DOHH2 (cell line): ENCODE measurements at regions not wholly inside any gene's neighbourhood (a gene's known extent, or its start where the extent isn't known, plus 50 kb on each side); places are given as distances from the start of the nearest gene placed in this dataset.

Source experiments
- H3F3A ChIP-seq: fragments of 200-600 bp; sonication (generic), shearing (Covaris generic); 2 replicates; pipeline ENCODE4 v1.6.0; 2016; ENCODE audit warnings: antibody characterized with exemption, mild to moderate bottlenecking; ENCODE audit not compliant: control insufficient read depth, insufficient read depth
- H3K27ac ChIP-seq: fragments of 200-600 bp; sonication (generic); 2 replicates; pipeline ENCODE4 v1.5.1; 2014; ENCODE audit warnings: low read depth, mild to moderate bottlenecking, low read length, moderate library complexity
- H3K27me3 ChIP-seq: fragments of 200-600 bp; sonication (generic); 2 replicates; pipeline ENCODE4 v1.6.1; 2014; ENCODE audit warnings: mild to moderate bottlenecking, low read length, mixed read lengths; ENCODE audit not compliant: control insufficient read depth
- H3K36me3 ChIP-seq: fragments of 200-600 bp; sonication (generic); 2 replicates; pipeline ENCODE4 v1.6.1; 2014; ENCODE audit warnings: mild to moderate bottlenecking, low read length, moderate library complexity, mixed read lengths; ENCODE audit not compliant: control insufficient read depth
- H3K4me1 ChIP-seq: fragments of 200-600 bp; sonication (generic); 2 replicates; pipeline ENCODE4 v1.6.1; 2014; ENCODE audit warnings: mild to moderate bottlenecking, low read length, mixed read lengths; ENCODE audit not compliant: control insufficient read depth
- H3K4me2 ChIP-seq: fragments of 200-600 bp; sonication (generic); 2 replicates; pipeline ENCODE4 v1.6.0; 2014; ENCODE audit warnings: mild to moderate bottlenecking, low read length, moderate library complexity
- H3K4me3 ChIP-seq: fragments of 200-600 bp; sonication (generic); 2 replicates; pipeline ENCODE4 v1.5.1; 2014; ENCODE audit warnings: mild to moderate bottlenecking, low read length, mixed read lengths
- H3K79me2 ChIP-seq: fragments of 200-600 bp; sonication (generic); 2 replicates; pipeline ENCODE4 v1.6.1; 2014; ENCODE audit warnings: mild to moderate bottlenecking, low read length, mixed read lengths; ENCODE audit not compliant: control insufficient read depth
- H3K9me2 ChIP-seq: fragments of 200-600 bp; sonication (generic); replicated peaks from 2 replicates; pipeline ENCODE4 v1.6.1; 2014; ENCODE audit warnings: mild to moderate bottlenecking, low read length, mixed read lengths; ENCODE audit not compliant: control insufficient read depth
- H3K9me3 ChIP-seq: fragments of 200-600 bp; sonication (generic); 2 replicates; pipeline ENCODE4 v1.6.1; 2014; ENCODE audit warnings: antibody characterized with exemption, low read length, mixed read lengths; ENCODE audit not compliant: control insufficient read depth, insufficient read depth
- H4K20me1 ChIP-seq: fragments of 200-600 bp; sonication (generic); 2 replicates; pipeline ENCODE4 v1.6.0; 2014; ENCODE audit warnings: low read depth, mild to moderate bottlenecking, antibody characterized with exemption, low read length, moderate library complexity; ENCODE audit not compliant: control insufficient read depth, insufficient read depth
- CTCF ChIP-seq: fragments of 200-600 bp; sonication (generic); IDR thresholded peaks from one replicate; pipeline ENCODE4 v1.5.1; 2014; ENCODE audit warnings: antibody characterized with exemption, mild to moderate bottlenecking, low read depth, low read length; ENCODE audit not compliant: poor library complexity, severe bottlenecking
- EZH2phosphoT487 ChIP-seq: fragments of 200-600 bp; sonication (generic); IDR thresholded peaks from 2 replicates; pipeline ENCODE4 v1.6.1; 2017; ENCODE audit warnings: borderline replicate concordance, mild to moderate bottlenecking, antibody characterized with exemption, low read length, moderate library complexity, mixed read lengths

- peaks cover 6% of the 10 kb centered on the region; the same call in 1 of the 2 replicates for H3K27me3 ChIP-seq
- no peak for TF ChIP-seq CTCF
- TF ChIP-seq EZH2phosphoT487: no peak
- H3K4me3 ChIP-seq: no peak overlapping the region
- H3K4me2 ChIP-seq: no peak overlapping the region
- H3K36me3 ChIP-seq: no peaks in the 10 kb centered on the region
- no peaks in the 10 kb centered on the region for H3F3A ChIP-seq
- H3K9me2 ChIP-seq: no peaks in the 10 kb centered on the region
- H3K79me2 ChIP-seq: no peaks in the 10 kb centered on the region
- H4K20me1 ChIP-seq: no peaks in the 10 kb centered on the region
- H3K27ac ChIP-seq: no peak overlapping the region
- no peaks in the 10 kb centered on the region for H3K9me3 ChIP-seq
- no peaks in the 10 kb centered on the region for H3K4me1 ChIP-seq
These were observed 176.7 kb upstream of the PKDCC start for GRCh38 chr2:41871080-41871479.

GRCh38 chr2:41872646-41873045 is 175.2 kb upstream of the PKDCC start:
- Histone ChIP-seq H3K4me3 (no peak overlapping the region), H3K36me3 (no peaks in the 10 kb centered on the region), H3K4me1 (no peaks in the 10 kb centered on the region), H3K79me2 (no peaks in the 10 kb centered on the region), H3K9me3 (no peaks in the 10 kb centered on the region), H4K20me1 (no peaks in the 10 kb centered on the region), H3K27me3 (peaks cover 6% of the 10 kb centered on the region; the same call in 1 of the 2 replicates), H3K9me2 (no peaks in the 10 kb centered on the region), H3F3A (no peaks in the 10 kb centered on the region), H3K27ac (no peak overlapping the region), H3K4me2 (no peak overlapping the region)
- no peak for TF ChIP-seq EZH2phosphoT487
- TF ChIP-seq CTCF: no peak

GRCh38 chr2:41873102-41874031 is 174.5 kb upstream of the PKDCC start:
- Histone ChIP-seq H3K9me3 (no peaks in the 10 kb centered on the region), H3K27ac (no peak overlapping the region), H3K27me3 (peaks cover 6% of the 10 kb centered on the region; the same call in 1 of the 2 replicates), H3K4me2 (no peak overlapping the region), H3K4me1 (no peaks in the 10 kb centered on the region), H3F3A (no peaks in the 10 kb centered on the region), H3K79me2 (no peaks in the 10 kb centered on the region), H3K36me3 (no peaks in the 10 kb centered on the region), H3K4me3 (no peak overlapping the region), H4K20me1 (no peaks in the 10 kb centered on the region), H3K9me2 (no peaks in the 10 kb centered on the region)
- TF ChIP-seq CTCF (no peak), EZH2phosphoT487 (no peak)
